ENCODE measurements at regions not wholly inside any gene's neighbourhood (a gene's known extent, or its start where the extent isn't known, plus 50 kb on each side); places are given as distances from the start of the nearest gene placed in this dataset.

- intact Hi-C loops (cut with DNase I; ENCODE audit: low total_unique reads) = no loop called here
Measured at GRCh38 chr11:11748706-11749365, 92.9 kb upstream of the USP47 start.

DNA sequence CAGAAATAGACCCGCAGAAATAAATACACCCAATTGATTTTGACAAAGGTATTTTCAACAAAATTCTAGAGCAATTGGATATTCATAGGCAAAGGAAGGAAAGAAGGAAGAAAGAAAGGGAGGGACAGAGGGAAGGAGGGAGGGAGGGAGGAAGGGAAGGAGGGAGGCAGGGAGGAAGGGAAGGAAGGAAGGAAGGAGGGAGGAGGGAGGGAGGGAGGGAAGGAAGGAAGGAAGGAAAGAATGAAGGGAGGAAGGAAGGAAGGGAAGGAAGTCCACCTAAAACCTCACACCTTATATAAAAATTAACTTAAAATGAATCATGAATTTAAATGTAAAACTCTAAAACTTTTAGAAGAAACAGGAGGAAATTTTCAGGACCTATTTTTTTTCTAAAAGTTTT is 94.2 kb upstream of the USP47 start:
- no peaks in the 10 kb centered on the region for H3K9me3 ChIP-seq
- TF ChIP-seq CTCF (IDR thresholded peaks at IDR 0.05) = no peak
- intact Hi-C loops (cut with DNase I; ENCODE audit: low total_unique reads) = no loop called here

More at GRCh38 chr11:11748706-11749365, 92.9 kb upstream of the USP47 start:
- Histone ChIP-seq H3K4me1 (no peaks in the 10 kb centered on the region), H3K27ac (no peak overlapping the region), H3K36me3 (no peaks in the 10 kb centered on the region), H3K27me3 (no peaks in the 10 kb centered on the region), H3K4me3 (no peak overlapping the region), H3K9me3 (no peaks in the 10 kb centered on the region)
- no peak for TF ChIP-seq CTCF (IDR thresholded peaks at IDR 0.05)
- no peak for DNase-seq

GRCh38 chr11:11746449-11746848 is 95.3 kb upstream of the USP47 start:
- Histone ChIP-seq H3K9me3 (no peaks in the 10 kb centered on the region), H3K27ac (no peak overlapping the region), H3K36me3 (no peaks in the 10 kb centered on the region), H3K4me1 (no peaks in the 10 kb centered on the region), H3K27me3 (no peaks in the 10 kb centered on the region), H3K4me3 (no peak overlapping the region)
- no peak for TF ChIP-seq CTCF (IDR thresholded peaks at IDR 0.05)
- intact Hi-C loops (cut with DNase I; ENCODE audit: low total_unique reads) = no loop called here
- no peak for DNase-seq

More for the DNA sequence above, 94.2 kb upstream of the USP47 start:
- Histone ChIP-seq H3K4me1 (no peaks in the 10 kb centered on the region), H3K4me3 (no peak overlapping the region), H3K27ac (no peak overlapping the region), H3K36me3 (no peaks in the 10 kb centered on the region), H3K27me3 (no peaks in the 10 kb centered on the region)
- DNase-seq = no peak

DNA sequence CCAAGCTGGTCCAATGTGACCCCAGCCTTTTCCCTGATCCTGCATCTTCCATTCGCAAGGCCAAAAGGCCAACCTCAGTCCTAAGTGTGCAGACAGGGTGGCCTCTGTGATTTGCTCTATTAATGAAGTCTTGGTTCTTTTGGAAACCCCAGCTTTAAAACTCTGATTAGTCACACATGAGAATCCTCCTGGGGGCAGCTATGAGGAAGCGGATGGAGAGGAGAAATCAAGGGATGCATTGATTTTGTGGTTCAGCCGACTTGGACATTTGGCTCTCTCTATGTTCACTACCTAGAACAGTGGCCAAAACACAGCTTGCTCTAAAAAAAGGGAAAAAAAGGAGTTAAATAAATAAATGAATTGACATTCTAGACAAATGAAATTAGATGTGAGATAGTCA is 98.6 kb upstream of the USP47 start:
- no peaks in the 10 kb centered on the region for H3K4me1 ChIP-seq
- no peaks in the 10 kb centered on the region for H3K9me3 ChIP-seq
- DNase-seq = no peak
- intact Hi-C loops (cut with DNase I; ENCODE audit: low total_unique reads) = no loop called here
- H3K4me3 ChIP-seq = no peak overlapping the region
- TF ChIP-seq CTCF (IDR thresholded peaks at IDR 0.05) = no peak
- no peaks in the 10 kb centered on the region for H3K36me3 ChIP-seq
- H3K27me3 ChIP-seq = no peaks in the 10 kb centered on the region
- H3K27ac ChIP-seq = no peak overlapping the region

- H3K9me3 ChIP-seq = no peaks in the 10 kb centered on the region
- intact Hi-C loops (cut with DNase I; ENCODE audit: low total_unique reads) = no loop called here
Measured at GRCh38 chr11:11742486-11742885, 99.3 kb upstream of the USP47 start.

More at GRCh38 chr11:11742486-11742885, 99.3 kb upstream of the USP47 start:
- TF ChIP-seq CTCF (IDR thresholded peaks at IDR 0.05) = no peak
- Histone ChIP-seq H3K4me3 (no peak overlapping the region), H3K27ac (no peak overlapping the region), H3K4me1 (no peaks in the 10 kb centered on the region), H3K27me3 (no peaks in the 10 kb centered on the region), H3K36me3 (no peaks in the 10 kb centered on the region)
- DNase-seq = no peak
